H9 (cell line): ENCODE measurements at regions not wholly inside any gene's neighbourhood (a gene's known extent, or its start where the extent isn't known, plus 50 kb on each side); places are given as distances from the start of the nearest gene placed in this dataset.

Experiments used
- DNase-seq: peaks from one replicate; pipeline ENCODE4 v3.0.0-alpha.2; 2017
- H2AFZ ChIP-seq: one replicate; pipeline ENCODE4 v1.6.1; 2013; ENCODE audit warnings: mild to moderate bottlenecking, low read length, control low read depth, moderate library complexity
- H2AK5ac ChIP-seq: 2 replicates; pipeline ENCODE4 v1.6.1; 2013; ENCODE audit warnings: low read length, control low read depth, mixed read lengths; ENCODE audit not compliant: insufficient read length
- H2BK120ac ChIP-seq: one replicate; pipeline ENCODE4 v1.6.1; 2013; ENCODE audit warnings: low read depth, mild to moderate bottlenecking, low read length, control low read depth, inconsistent platforms; ENCODE audit not compliant: poor library complexity, severe bottlenecking
- H2BK12ac ChIP-seq: 2 replicates; pipeline ENCODE4 v1.6.1; 2013; ENCODE audit warnings: low read length, control low read depth, mixed read lengths, low read depth; ENCODE audit not compliant: insufficient read length
- H2BK15ac ChIP-seq: 2 replicates; pipeline ENCODE4 v1.6.1; 2013; ENCODE audit warnings: low read depth, low read length, control low read depth
- H2BK20ac ChIP-seq: one replicate; pipeline ENCODE4 v1.6.1; 2013; ENCODE audit warnings: low read depth, mild to moderate bottlenecking, low read length, control low read depth, inconsistent platforms; ENCODE audit not compliant: poor library complexity, severe bottlenecking
- H2BK5ac ChIP-seq: 2 replicates; pipeline ENCODE4 v1.6.1; 2013; ENCODE audit warnings: low read length, control low read depth, mixed read lengths; ENCODE audit not compliant: insufficient read length
- H3K14ac ChIP-seq: 2 replicates; pipeline ENCODE4 v1.6.1; 2013; ENCODE audit warnings: low read length, control low read depth; ENCODE audit not compliant: insufficient read depth
- H3K18ac ChIP-seq: 2 replicates; pipeline ENCODE4 v1.6.1; 2013; ENCODE audit warnings: low read depth, mild to moderate bottlenecking, mixed read lengths, low read length, control low read depth; ENCODE audit not compliant: insufficient read length
- H3K23ac ChIP-seq: 2 replicates; pipeline ENCODE4 v1.6.1; 2013; ENCODE audit warnings: low read length, control low read depth, mixed read lengths, low read depth; ENCODE audit not compliant: insufficient read length
- H3K23me2 ChIP-seq: 2 replicates; pipeline ENCODE4 v1.6.1; 2013; ENCODE audit warnings: low read depth, mild to moderate bottlenecking, mixed read lengths, low read length, control low read depth; ENCODE audit not compliant: insufficient read length, poor library complexity, severe bottlenecking
- H3K27ac ChIP-seq: 2 replicates; pipeline ENCODE4 v1.5.1; 2013; ENCODE audit warnings: low read length, control low read depth, mixed read lengths, low read depth; ENCODE audit not compliant: insufficient read length
- H3K27me3 ChIP-seq: 2 replicates; pipeline ENCODE4 v1.6.1; 2013; ENCODE audit warnings: low read length, control low read depth, inconsistent platforms; ENCODE audit not compliant: insufficient read depth
- H3K4ac ChIP-seq: 2 replicates; pipeline ENCODE4 v1.6.1; 2013; ENCODE audit warnings: low read depth, mild to moderate bottlenecking, control low read depth, inconsistent platforms, low read length, moderate library complexity
- H3K4me1 ChIP-seq: 2 replicates; pipeline ENCODE4 v1.6.1; 2013; ENCODE audit warnings: low read length, control low read depth, inconsistent platforms; ENCODE audit not compliant: insufficient read depth
- H3K4me2 ChIP-seq: 2 replicates; pipeline ENCODE4 v1.6.1; 2013; ENCODE audit warnings: low read length, control low read depth, mixed read lengths; ENCODE audit not compliant: insufficient read length, insufficient read depth
- H3K56ac ChIP-seq: 2 replicates; pipeline ENCODE4 v1.6.1; 2013; ENCODE audit warnings: low read depth, mild to moderate bottlenecking, mixed read lengths, low read length, control low read depth; ENCODE audit not compliant: insufficient read length
- H3K79me1 ChIP-seq: 2 replicates; pipeline ENCODE4 v1.6.1; 2013; ENCODE audit warnings: low read depth, mild to moderate bottlenecking, moderate library complexity, low read length, control low read depth, inconsistent platforms; ENCODE audit not compliant: insufficient read depth, poor library complexity, severe bottlenecking
- H3K79me2 ChIP-seq: 2 replicates; pipeline ENCODE4 v1.6.1; 2013; ENCODE audit warnings: low read length, control low read depth, inconsistent platforms; ENCODE audit not compliant: insufficient read depth
- H3K9ac ChIP-seq: 2 replicates; pipeline ENCODE4 v1.6.1; 2013; ENCODE audit warnings: low read length, control low read depth, mixed read lengths; ENCODE audit not compliant: insufficient read length; ENCODE audit errors: extremely low read depth
- H3K9me3 ChIP-seq: one replicate; pipeline ENCODE4 v1.6.1; 2013; ENCODE audit warnings: low read depth, low read length, inconsistent platforms; ENCODE audit not compliant: control insufficient read depth
- H3T11ph ChIP-seq: one replicate; pipeline ENCODE4 v1.6.1; 2013; ENCODE audit warnings: mild to moderate bottlenecking, low read length, control low read depth, inconsistent platforms
- H4K20me1 ChIP-seq: one replicate; pipeline ENCODE4 v1.6.1; 2013; ENCODE audit not compliant: control insufficient read depth, insufficient read length, insufficient read depth
- H4K5ac ChIP-seq: 2 replicates; pipeline ENCODE4 v1.6.1; 2013; ENCODE audit warnings: low read depth, mild to moderate bottlenecking, mixed read lengths, low read length, control low read depth; ENCODE audit not compliant: insufficient read length
- H4K8ac ChIP-seq: replicated peaks from 2 replicates; pipeline ENCODE4 v1.6.1; 2013; ENCODE audit warnings: low read length, control low read depth, mixed read lengths, low read depth; ENCODE audit not compliant: insufficient read length
- H4K91ac ChIP-seq: 2 replicates; pipeline ENCODE4 v1.6.1; 2013; ENCODE audit warnings: low read depth, mild to moderate bottlenecking, moderate library complexity, mixed read lengths, low read length, control low read depth; ENCODE audit not compliant: insufficient read length
- H3K27ac Mint-ChIP-seq, 3 experiments: 2 replicates in 2 of 3; 3 replicates in 1 of 3; pipeline ENCODE4 v1.8.0; 2020 to 2021; ENCODE audit warnings: mixed read lengths in 3 of 3, mild to moderate bottlenecking in 1 of 3, moderate library complexity in 1 of 3
- H3K27me3 Mint-ChIP-seq: 2 replicates; pipeline ENCODE4 v1.8.0; 2021; ENCODE audit warnings: low read depth, mild to moderate bottlenecking, moderate library complexity, mixed read lengths
- H3K36me3 Mint-ChIP-seq, 3 experiments: 2 replicates in 2 of 3; 3 replicates in 1 of 3; pipeline ENCODE4 v1.8.0; 2020 to 2021; ENCODE audit warnings: low read depth in 3 of 3, mixed read lengths in 3 of 3; ENCODE audit not compliant: insufficient read depth in 1 of 3
- H3K4me1 Mint-ChIP-seq, 2 experiments: 2 replicates each; pipeline ENCODE4 v1.8.0; 2020; ENCODE audit warnings: mixed read lengths in 2 of 2
- H3K4me3 Mint-ChIP-seq, 2 experiments: 2 replicates in 1 of 2; 3 replicates in 1 of 2; pipeline ENCODE4 v1.8.0; 2020 to 2021; ENCODE audit warnings: mild to moderate bottlenecking in 2 of 2, mixed read lengths in 2 of 2, moderate library complexity in 1 of 2
- H3K9me3 Mint-ChIP-seq, 2 experiments: 2 replicates in 1 of 2; 3 replicates in 1 of 2; pipeline ENCODE4 v1.8.0; 2020; ENCODE audit warnings: mild to moderate bottlenecking in 2 of 2, mixed read lengths in 2 of 2, moderate library complexity in 1 of 2
- WGBS: extraction: QIAGEN DNeasy Blood & Tissue Kit; methylation state at CpG from one replicate; pipeline ENCODE4 v1.1.7; 2013; ENCODE audit warnings: missing lambda C conversion rate, low lambda C conversion rate, mixed read lengths; ENCODE audit not compliant: insufficient read length; ENCODE audit errors: extremely low coverage; 5-methylcytosine and 5-hydroxymethylcytosine counted together
- TF ChIP-seq, protein P1 (sequence below): fragments of 200-600 bp; sonication (generic); conservative IDR thresholded peaks from 3 replicates; pipeline ENCODE4 v1.8.0; 2021; ENCODE audit warnings: antibody characterized with exemption, mild to moderate bottlenecking

DNA sequence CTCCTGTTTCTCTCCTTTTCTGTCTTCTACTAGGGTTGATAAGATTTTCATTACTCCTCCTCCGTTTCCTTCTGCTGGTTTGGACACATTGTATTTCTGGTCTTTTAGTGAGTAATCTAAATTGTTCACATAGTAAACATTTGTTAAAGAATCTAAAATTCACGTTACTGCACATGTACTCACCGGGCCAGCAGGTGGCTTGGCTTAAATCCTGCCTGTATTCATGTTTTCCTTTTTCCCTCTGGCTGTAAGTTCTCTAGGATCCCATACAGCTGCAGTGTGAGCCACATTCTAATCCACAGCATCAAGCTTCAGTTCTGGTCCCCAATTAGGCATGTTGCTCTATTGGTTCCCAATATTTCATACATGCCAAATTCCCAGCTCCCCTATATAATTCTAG lies 958.3 kb downstream of the ADGRL2 start:
- H4K91ac ChIP-seq: no peak overlapping the region
- no CpG with 5 or more reads among the region's 3 CpGs for WGBS
- no peak overlapping the region for H2BK120ac ChIP-seq
- H3K27ac Mint-ChIP-seq: peak overlapping the region in 1 of 3 experiments; percentile 7; a peak in 1 of 7 replicates
- H4K5ac ChIP-seq: no peak overlapping the region
- H3K4me1 Mint-ChIP-seq: peaks cover 12 to 18% of the 10 kb centered on the region in 2 experiments
- H3K9me3 Mint-ChIP-seq: no peaks in the 10 kb centered on the region
- H3K9me3 ChIP-seq: no peaks in the 10 kb centered on the region
- H4K20me1 ChIP-seq: no peaks in the 10 kb centered on the region
- no peak overlapping the region for H3K9ac ChIP-seq
- no peak overlapping the region for H2AK5ac ChIP-seq
- H3K27ac ChIP-seq: no peak overlapping the region
- no peak overlapping the region for H3K4me2 ChIP-seq
- no peak overlapping the region for H3K56ac ChIP-seq
- H2BK20ac ChIP-seq: no peak overlapping the region
- TF ChIP-seq, protein P1, sequence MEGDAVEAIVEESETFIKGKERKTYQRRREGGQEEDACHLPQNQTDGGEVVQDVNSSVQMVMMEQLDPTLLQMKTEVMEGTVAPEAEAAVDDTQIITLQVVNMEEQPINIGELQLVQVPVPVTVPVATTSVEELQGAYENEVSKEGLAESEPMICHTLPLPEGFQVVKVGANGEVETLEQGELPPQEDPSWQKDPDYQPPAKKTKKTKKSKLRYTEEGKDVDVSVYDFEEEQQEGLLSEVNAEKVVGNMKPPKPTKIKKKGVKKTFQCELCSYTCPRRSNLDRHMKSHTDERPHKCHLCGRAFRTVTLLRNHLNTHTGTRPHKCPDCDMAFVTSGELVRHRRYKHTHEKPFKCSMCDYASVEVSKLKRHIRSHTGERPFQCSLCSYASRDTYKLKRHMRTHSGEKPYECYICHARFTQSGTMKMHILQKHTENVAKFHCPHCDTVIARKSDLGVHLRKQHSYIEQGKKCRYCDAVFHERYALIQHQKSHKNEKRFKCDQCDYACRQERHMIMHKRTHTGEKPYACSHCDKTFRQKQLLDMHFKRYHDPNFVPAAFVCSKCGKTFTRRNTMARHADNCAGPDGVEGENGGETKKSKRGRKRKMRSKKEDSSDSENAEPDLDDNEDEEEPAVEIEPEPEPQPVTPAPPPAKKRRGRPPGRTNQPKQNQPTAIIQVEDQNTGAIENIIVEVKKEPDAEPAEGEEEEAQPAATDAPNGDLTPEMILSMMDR: peak; percentile 40; the same call in 2 of the 3 replicates
- no peaks in the 10 kb centered on the region for H3K23me2 ChIP-seq
- H3K4me3 Mint-ChIP-seq: no peak overlapping the region
- H3K14ac ChIP-seq: no peak overlapping the region
- no peak overlapping the region for H3K23ac ChIP-seq
- H3K27me3 Mint-ChIP-seq: no peaks in the 10 kb centered on the region
- H3K4ac ChIP-seq: no peak overlapping the region
- H3K79me2 ChIP-seq: no peaks in the 10 kb centered on the region
- no peaks in the 10 kb centered on the region for H3K36me3 Mint-ChIP-seq
- H4K8ac ChIP-seq: no peak overlapping the region
- H3K4me1 ChIP-seq: no peaks in the 10 kb centered on the region; the same call in 1 of the 2 replicates
- no peaks in the 10 kb centered on the region for H3K79me1 ChIP-seq
- H3K27me3 ChIP-seq: no peaks in the 10 kb centered on the region
- H2BK5ac ChIP-seq: no peak overlapping the region
- DNase-seq: no peak
- no peak overlapping the region for H3T11ph ChIP-seq
- no peak overlapping the region for H2AFZ ChIP-seq
- no peak overlapping the region for H2BK12ac ChIP-seq
- no peak overlapping the region for H3K18ac ChIP-seq
- no peak overlapping the region for H2BK15ac ChIP-seq
